ENCODE measurements at regions not wholly inside any gene's neighbourhood (a gene's known extent, or its start where the extent isn't known, plus 50 kb on each side); places are given as distances from the start of the nearest gene placed in this dataset.

DNA sequence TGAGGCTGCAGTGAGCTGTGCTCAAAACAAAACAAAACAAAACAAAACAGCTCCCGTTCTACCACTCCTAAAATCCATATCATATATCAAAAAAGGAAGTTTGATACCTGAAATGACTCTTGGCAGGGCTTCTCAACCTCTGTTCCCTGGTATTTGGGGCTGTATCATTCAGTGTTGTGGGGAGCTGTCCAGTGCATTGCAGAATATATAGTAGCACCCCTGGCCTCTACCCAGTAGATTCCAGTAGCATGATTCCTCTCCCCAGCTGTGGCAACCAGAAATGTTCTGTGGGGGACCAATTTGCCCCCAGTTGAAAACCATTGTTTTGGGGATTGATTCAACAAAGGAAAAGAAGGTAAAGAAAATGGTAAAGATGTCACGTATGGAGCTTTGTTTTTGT is 238.9 kb downstream of the PRL start:
- intact Hi-C loops (cut with DNase I): no loop called here
- Histone ChIP-seq H3K27ac (replicated peaks in 1 of 4) (no peak overlapping the region), H3K4me3 (no peak overlapping the region), H3K4me1 (peaks cover 0 to 4% (median 1%) of the 10 kb centered on the region in 4 donors), H3K27me3 (no peaks in the 10 kb centered on the region), H3K9me3 (no peaks in the 10 kb centered on the region), H3K36me3 (peaks cover 0 to 6% (median 0%) of the 10 kb centered on the region in 4 donors)
- DNase-seq (ENCODE audit: extremely low spot score): no peak
- TF ChIP-seq POLR2AphosphoS5 (IDR thresholded peaks at IDR 0.05): no peak
- TF ChIP-seq EP300 (IDR thresholded peaks at IDR 0.05): no peak
- TF ChIP-seq POLR2A (IDR thresholded peaks at IDR 0.05; ENCODE audit: low read depth): no peak
- TF ChIP-seq, protein P1, sequence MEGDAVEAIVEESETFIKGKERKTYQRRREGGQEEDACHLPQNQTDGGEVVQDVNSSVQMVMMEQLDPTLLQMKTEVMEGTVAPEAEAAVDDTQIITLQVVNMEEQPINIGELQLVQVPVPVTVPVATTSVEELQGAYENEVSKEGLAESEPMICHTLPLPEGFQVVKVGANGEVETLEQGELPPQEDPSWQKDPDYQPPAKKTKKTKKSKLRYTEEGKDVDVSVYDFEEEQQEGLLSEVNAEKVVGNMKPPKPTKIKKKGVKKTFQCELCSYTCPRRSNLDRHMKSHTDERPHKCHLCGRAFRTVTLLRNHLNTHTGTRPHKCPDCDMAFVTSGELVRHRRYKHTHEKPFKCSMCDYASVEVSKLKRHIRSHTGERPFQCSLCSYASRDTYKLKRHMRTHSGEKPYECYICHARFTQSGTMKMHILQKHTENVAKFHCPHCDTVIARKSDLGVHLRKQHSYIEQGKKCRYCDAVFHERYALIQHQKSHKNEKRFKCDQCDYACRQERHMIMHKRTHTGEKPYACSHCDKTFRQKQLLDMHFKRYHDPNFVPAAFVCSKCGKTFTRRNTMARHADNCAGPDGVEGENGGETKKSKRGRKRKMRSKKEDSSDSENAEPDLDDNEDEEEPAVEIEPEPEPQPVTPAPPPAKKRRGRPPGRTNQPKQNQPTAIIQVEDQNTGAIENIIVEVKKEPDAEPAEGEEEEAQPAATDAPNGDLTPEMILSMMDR (IDR thresholded peaks at IDR 0.05): no peak
- 93% methylated on average over 2 of the region's 2 CpGs for WGBS

DNA sequence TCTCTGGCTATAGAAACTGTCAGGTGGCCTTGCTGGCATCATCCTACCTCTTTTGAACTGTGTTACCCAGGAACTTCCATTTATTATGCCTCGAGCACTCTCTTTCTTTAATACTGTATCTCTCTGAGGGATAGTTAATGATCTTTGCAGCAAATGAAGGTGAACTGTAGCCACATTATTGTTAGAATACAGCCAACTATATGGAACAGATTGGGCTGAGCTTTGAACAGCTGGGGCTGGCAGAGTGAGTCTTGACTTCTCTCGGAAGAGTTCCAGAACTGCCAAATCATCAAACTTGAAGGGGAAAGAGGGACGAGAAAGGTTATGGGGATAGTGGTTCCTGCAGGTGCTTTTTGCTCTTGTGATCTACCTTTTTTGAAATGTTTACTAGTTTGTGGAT is 237.7 kb downstream of the PRL start:
- H3K27ac ChIP-seq (replicated peaks in 1 of 4): no peak overlapping the region
- peaks cover 0 to 6% (median 2%) of the 10 kb centered on the region in 4 donors for H3K4me1 ChIP-seq
- 91% methylated on average over 3 of the region's 3 CpGs for WGBS
- H3K27me3 ChIP-seq: no peaks in the 10 kb centered on the region
- no peaks in the 10 kb centered on the region for H3K9me3 ChIP-seq
- DNase-seq (ENCODE audit: extremely low spot score): no peak
- H3K36me3 ChIP-seq: peaks cover 0 to 8% (median 0%) of the 10 kb centered on the region in 4 donors
- TF ChIP-seq EP300 (IDR thresholded peaks at IDR 0.05): no peak
- intact Hi-C loops (cut with DNase I): no loop called here
- H3K4me3 ChIP-seq: no peak overlapping the region

DNA sequence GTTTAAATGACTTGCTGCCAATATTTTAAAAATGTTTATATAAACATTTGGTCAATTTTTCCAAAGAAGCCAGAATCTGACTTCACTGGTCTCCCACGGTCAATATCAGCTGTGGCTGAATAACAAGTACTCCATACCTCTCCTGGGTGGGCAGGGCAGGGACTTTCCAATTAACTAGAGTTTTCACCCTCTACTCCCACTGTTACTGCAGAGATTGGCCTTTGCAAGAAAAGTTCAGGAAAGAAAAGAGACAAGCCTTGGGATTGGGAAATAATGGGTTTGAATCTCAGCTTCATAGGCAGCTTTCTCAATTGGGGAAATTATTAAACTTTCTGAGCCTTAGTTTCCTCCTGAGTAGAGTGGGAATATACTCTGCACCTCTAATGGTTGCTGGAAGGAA is 236.9 kb downstream of the PRL start:
- 35% methylated on average over 1 of the region's 1 CpG for WGBS
- Histone ChIP-seq H3K27ac (replicated peaks in 1 of 4) (no peak overlapping the region), H3K9me3 (no peaks in the 10 kb centered on the region), H3K4me3 (no peak overlapping the region), H3K36me3 (peaks cover 0 to 8% (median 0%) of the 10 kb centered on the region in 4 donors), H3K4me1 (peaks cover 0 to 6% (median 2%) of the 10 kb centered on the region in 4 donors), H3K27me3 (no peaks in the 10 kb centered on the region)
- TF ChIP-seq, protein P1 (IDR thresholded peaks at IDR 0.05): no peak
- no peak for TF ChIP-seq EP300 (IDR thresholded peaks at IDR 0.05)
- TF ChIP-seq POLR2A (IDR thresholded peaks at IDR 0.05; ENCODE audit: low read depth): no peak
- no peak for TF ChIP-seq POLR2AphosphoS5 (IDR thresholded peaks at IDR 0.05)
- DNase-seq (ENCODE audit: extremely low spot score): no peak
- intact Hi-C loops (cut with DNase I): no loop called here

DNA sequence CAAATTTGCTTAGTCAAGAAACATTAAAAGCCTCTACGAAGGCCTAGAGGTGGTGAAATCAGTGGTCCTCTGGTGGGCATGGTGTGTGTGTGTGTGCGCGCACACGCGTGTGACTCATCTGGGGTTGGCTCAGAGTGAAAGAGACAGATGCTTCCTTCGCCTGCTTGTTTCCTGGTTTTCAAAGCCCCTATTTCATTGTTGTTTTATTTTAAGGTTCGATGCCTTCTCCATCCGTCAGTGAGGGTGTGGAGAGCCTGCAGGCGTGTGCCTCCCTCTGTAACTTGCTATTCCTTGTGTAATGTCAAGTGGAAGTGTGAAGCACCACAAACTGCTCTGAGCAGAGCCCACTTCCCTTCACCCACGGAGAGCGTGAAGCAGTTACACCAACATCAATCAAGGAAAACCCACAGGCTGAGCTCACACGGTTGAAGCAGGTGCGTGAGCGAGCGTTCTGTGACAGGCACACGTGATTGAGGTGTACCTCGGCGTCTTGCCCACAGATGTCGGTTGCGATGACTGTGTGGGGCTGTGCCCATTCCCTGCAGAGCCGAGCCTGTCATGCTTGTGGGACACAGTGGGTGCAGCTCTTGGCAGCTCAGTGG is 233.9 kb downstream of the PRL start:
- Histone ChIP-seq H3K4me1 (peaks cover 7 to 20% (median 14%) of the 10 kb centered on the region in 4 donors), H3K27me3 (no peaks in the 10 kb centered on the region), H3K4me3 (no peak overlapping the region), H3K36me3 (peaks cover 0 to 5% (median 0%) of the 10 kb centered on the region in 4 donors), H3K9me3 (no peaks in the 10 kb centered on the region), H3K27ac (replicated peaks in 1 of 4) (no peak overlapping the region)
- TF ChIP-seq POLR2A (IDR thresholded peaks at IDR 0.05; ENCODE audit: low read depth) (no peak), POLR2AphosphoS5 (IDR thresholded peaks at IDR 0.05) (no peak), EP300 (IDR thresholded peaks at IDR 0.05) (no peak)
- TF ChIP-seq, protein P1 (IDR thresholded peaks at IDR 0.05): no peak
- no peak for DNase-seq (ENCODE audit: extremely low spot score)
- 81% methylated on average over 21 of the region's 21 CpGs for WGBS
- intact Hi-C loops (cut with DNase I): no loop called here

DNA sequence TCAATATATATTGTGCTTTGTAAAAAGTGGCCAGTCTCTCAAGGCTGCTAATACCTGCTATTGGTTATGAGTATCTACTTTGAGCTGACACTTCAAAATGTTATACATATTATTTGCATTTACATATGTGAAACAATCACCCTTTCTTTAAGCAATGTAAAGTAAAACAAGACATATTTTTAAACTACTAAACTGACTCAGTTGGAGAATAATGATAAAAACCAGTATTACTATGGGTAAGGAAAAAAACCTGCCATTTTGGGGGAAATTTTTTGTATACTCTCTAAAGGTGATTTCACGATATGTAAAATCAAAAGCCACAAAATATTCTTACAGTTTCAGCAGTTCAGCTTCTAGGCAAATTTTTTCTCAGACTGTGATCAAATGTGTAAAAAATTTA is 232.3 kb downstream of the PRL start:
- no peaks in the 10 kb centered on the region for H3K27me3 ChIP-seq
- no peak overlapping the region for H3K27ac ChIP-seq (replicated peaks in 1 of 4)
- peaks cover 0 to 5% (median 0%) of the 10 kb centered on the region in 4 donors for H3K36me3 ChIP-seq
- H3K9me3 ChIP-seq: no peaks in the 10 kb centered on the region
- TF ChIP-seq POLR2A (IDR thresholded peaks at IDR 0.05; ENCODE audit: low read depth) (no peak), EP300 (IDR thresholded peaks at IDR 0.05) (no peak), POLR2AphosphoS5 (IDR thresholded peaks at IDR 0.05) (no peak)
- TF ChIP-seq, protein P1 (IDR thresholded peaks at IDR 0.05): no peak
- intact Hi-C loops (cut with DNase I): no loop called here
- DNase-seq (ENCODE audit: extremely low spot score): no peak
- peaks cover 7 to 20% (median 14%) of the 10 kb centered on the region in 4 donors for H3K4me1 ChIP-seq
- H3K4me3 ChIP-seq: no peak overlapping the region
- WGBS: 98% methylated on average over 1 of the region's 1 CpG

Measured in esophagus muscularis mucosa (tissue), 4 donors.